ELF-1 (cell line): ENCODE measurements at regions not wholly inside any gene's neighbourhood (a gene's known extent, or its start where the extent isn't known, plus 50 kb on each side); places are given as distances from the start of the nearest gene placed in this dataset.
A peak's percentile ranks its signal among the peaks of the same experiment; 100 is the strongest.

Experiments
- DNase-seq: peaks from one replicate; pipeline ENCODE4 v3.0.0-alpha.2; 2016; ENCODE audit warnings: low read depth, low spot score

GRCh38 chr18:37720663-37721062 is 155.1 kb upstream of the CELF4 start:
- DNase-seq = no peak

- no peak for DNase-seq
Observed at GRCh38 chr18:37717656-37718055, 152.1 kb upstream of the CELF4 start.

- no peak for DNase-seq
Observed at GRCh38 chr18:37717098-37717497, 151.5 kb upstream of the CELF4 start.

DNA sequence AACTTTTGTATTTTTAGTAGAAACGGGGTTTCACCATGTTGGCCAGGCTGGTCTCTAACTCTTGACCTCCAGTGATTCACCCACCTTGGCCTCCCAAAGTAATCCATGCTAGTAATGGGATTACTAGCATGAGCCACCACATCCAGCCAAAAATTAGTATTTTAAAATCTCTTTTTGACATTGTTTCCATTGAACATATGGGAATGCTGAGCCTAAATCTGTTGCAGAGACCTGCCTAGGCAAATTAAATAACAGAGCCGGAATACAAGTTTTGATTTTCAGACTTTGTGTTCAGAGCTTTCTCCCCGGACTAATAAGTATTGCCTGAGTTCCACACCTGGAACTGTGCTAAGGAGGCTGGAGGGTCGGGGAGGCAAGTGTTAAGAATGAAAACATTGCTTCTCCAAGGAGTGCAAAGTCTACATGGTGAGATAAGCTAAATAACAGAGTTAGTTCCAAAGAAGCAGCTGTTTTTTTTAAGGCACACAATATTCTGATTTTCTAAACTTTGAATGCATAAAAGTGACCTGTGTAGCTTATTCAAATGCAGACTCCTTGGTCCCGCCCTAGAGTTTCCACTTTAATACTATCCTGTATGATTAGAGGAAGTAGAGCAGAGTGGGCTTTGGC is 150.6 kb upstream of the CELF4 start:
- no peak for DNase-seq

- no peak for DNase-seq
Observed at GRCh38 chr18:37714691-37715090, 149.1 kb upstream of the CELF4 start.

GRCh38 chr18:37712776-37713175 is 147.2 kb upstream of the CELF4 start:
- DNase-seq = no peak

DNA sequence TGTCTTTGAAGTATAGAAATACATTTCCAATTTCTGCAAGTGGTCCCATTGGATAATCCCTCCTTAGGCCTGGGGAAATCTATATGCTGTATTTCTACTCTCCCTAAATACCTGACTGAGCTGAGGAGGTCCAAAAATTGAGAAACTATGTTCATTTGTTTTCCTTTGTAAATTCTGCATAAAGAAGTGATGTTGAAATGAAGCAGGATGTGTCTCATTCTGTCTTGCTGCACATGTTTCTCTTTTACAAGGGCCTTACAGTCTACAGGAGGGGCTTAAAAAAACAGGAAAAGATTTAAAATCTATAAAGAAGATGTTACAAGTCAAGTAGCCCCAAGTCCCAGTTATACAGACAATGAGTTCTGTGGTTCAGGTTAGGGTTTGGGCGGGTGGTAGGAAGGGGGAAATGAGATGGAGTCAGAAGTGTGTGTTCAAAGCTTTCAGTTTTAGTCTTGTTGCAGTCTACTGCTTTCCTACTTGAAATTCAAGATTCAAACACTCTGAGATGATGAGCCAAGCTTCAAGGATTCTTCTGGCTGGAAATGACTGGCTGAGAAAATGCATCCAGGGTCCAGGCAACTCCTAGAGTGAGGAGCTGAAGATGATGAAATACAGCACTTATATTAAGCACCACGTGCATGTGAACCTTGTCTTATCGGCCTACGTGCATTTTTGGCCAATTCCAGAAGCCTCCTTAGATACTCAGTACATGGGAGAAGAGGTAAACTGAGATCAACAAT is 146.3 kb upstream of the CELF4 start:
- no peak for DNase-seq

- no peak for DNase-seq
Observed at GRCh38 chr18:37710726-37711125, 145.1 kb upstream of the CELF4 start.

DNA sequence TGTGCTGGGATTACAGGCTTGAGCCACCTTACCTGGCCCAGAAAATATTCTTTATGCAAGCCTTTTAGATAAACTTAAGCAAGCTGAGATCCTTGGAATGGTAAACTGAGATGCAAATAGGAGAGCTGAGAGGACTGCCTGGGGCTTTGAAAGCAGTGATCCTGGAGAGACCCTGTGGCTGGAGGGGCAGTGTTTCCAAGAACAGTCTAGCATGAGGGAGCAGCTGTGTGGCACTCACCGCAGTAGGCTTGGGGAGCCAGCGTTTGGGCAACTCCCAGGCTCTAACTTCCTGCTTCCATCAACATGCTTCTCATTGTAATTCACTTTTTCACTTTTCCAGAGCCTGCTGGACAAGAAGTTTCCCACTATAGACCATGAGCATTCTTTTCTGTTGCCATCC is 144.1 kb upstream of the CELF4 start:
- peak; percentile 29 for DNase-seq

- DNase-seq = no peak
Observed at GRCh38 chr18:37705016-37705415, 139.4 kb upstream of the CELF4 start.

- DNase-seq = no peak
Observed at GRCh38 chr18:37702841-37703240, 137.2 kb upstream of the CELF4 start.

GRCh38 chr18:37701967-37702366 is 136.4 kb upstream of the CELF4 start:
- no peak for DNase-seq

GRCh38 chr18:37698508-37699040 is 133.0 kb upstream of the CELF4 start:
- peak; percentile 54 for DNase-seq

DNA sequence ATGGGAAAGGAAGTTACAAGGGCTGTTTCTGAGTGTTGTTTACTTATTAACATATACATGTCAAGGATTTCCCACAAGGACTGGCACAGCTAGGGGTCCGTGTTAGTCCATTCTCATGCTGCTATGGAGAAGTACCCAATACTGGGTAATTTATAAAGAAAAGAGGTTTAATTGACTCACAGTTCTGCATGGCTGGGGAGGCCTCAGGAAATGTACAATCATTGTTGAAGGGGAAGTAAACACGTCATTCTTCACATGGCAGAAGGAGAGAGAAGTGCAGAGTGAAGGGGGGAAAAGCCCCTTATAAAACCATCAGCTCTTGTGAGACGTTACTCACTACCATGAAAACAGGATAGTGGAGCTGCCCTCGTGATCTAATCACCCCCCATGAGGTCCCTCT is 128.9 kb upstream of the CELF4 start:
- no peak for DNase-seq

- DNase-seq = no peak
Observed at GRCh38 chr18:37691162-37691561, 125.6 kb upstream of the CELF4 start.

DNA sequence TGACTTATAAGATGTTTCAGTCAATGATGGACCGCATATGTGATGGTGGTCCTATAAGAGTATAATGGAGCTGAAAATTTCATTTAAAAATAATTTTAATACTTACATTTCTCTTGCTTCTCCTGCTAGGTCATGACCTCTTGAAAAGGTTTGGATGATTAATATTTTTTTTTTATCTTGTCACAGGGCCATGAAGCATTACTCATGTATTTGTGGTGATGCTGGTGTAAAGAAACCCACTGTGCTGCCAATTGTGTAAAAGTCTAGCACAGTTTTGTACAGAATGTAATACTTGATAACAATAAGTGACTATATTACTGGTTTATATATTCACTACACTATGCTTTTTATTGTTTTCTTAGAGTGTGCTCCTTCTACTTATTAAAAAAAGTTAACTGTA is 124.2 kb upstream of the CELF4 start:
- DNase-seq = no peak

- DNase-seq = no peak
Observed at GRCh38 chr18:37684590-37684989, 119.0 kb upstream of the CELF4 start.

- DNase-seq = no peak
Observed at GRCh38 chr18:37684183-37684582, 118.6 kb upstream of the CELF4 start.

- no peak for DNase-seq
Observed at GRCh38 chr18:37680911-37681310, 115.3 kb upstream of the CELF4 start.

DNA sequence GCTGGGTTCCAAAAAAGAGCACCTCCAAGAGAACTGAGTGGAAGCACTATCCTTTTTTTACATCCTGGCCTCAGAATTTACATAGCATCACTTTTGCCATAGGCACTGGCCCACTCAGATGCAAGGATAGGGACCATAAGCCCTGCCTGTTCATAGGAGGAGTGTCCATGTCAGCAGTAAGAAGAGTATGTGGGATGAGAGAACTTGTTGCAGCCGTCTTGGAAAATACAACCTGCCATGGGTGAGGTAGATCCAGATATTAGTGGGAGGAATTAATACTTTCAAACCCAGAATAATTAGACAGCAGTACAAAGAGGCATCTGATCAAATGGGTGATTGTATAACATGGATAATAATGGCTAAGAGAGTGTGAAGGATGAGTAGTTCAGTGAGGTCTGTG is 110.7 kb upstream of the CELF4 start:
- no peak for DNase-seq

- no peak for DNase-seq
Observed at GRCh38 chr18:37675699-37676098, 110.1 kb upstream of the CELF4 start.

GRCh38 chr18:37674570-37674969 is 109.0 kb upstream of the CELF4 start:
- no peak for DNase-seq

DNA sequence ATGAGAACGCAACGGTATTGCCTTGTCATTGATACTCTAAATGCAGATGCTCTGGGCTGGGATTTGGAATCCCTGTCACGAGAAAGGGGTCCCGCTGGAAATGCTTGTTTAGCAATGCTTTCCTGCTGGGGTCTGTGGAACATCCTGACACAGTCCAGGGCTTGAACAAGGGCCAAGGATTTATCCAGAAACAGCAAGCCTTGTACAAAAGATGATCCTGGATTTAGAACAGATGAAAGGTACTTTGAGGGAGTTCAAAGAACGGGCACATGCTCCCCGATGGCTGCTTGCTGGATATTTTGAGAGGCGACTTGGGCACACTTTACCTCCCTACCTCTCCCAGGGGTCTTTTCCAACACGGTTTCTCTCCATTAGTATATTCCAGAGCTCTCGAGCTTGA is 108.1 kb upstream of the CELF4 start:
- no peak for DNase-seq
